NCI-H524 (cell line): ENCODE measurements at regions not wholly inside any gene's neighbourhood (a gene's known extent, or its start where the extent isn't known, plus 50 kb on each side); places are given as distances from the start of the nearest gene placed in this dataset.
"Not testable (repeated sequence)": the region's sequence is repeated elsewhere in the genome, so short reads cannot be mapped to it uniquely, and the experiment has no call there.

Experiments
- DNase-seq, 2 experiments: peaks; one replicate each; lab custom pipeline; 2025; lab: John Stamatoyannopoulos, UW

DNA sequence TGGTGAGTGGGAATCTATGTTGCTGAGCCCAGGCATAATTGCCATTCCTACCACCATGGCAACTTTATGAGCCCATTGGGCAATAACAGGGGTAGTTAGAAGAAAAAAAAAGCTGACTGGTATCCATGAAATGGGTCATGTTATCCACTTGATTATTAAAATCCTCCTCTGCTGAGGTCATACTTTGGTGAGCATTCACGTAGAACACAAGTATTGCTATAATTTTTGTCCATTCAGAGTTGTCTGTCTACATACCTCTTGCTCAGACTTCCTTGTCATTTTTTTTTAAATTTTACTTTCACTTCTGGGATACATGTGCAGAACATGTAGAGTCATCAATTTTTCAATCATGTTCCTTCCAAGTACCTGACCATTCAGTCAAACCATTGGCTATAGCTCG is 780.8 kb upstream of the ARRDC3 start:
- no peak for DNase-seq

DNA sequence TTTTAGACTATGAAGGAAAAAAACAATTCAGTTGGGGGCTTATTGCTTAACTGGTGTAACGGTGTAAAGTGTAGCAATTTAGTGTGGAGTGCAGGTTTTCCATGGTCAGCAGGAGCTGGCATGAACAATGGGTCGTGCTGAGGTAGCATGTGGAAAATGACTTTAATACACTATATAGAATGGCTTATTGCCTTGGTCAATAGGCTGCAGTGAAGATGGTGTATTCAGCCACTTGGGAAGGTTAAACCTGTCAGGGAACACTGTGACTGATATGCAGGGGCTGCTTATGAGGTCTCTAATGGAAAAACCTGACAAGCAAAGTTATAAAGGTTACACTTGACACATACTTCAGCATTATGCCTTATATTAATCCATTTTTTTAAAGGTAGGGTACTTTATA is 764.7 kb upstream of the ARRDC3 start:
- DNase-seq: no peak

DNA sequence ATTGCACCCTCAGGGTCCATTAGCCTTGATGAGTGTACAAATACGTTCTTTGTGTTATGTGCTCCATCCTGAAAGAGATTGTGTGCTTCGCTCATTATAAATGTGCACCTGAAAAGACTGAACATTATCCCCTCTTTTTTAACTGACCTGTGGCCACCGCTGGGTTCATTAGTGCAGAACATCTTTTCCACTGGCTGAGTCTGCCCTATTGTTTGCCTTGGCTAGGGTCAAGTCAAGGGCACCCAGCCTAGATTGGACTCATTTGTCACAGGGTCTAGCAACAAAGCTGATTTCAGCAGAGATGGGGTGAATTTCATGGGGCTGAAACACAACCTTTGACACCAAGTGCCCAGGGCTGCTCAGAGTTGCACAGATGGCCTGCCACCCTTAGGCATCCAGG is 764.1 kb upstream of the ARRDC3 start:
- no peak for DNase-seq

DNA sequence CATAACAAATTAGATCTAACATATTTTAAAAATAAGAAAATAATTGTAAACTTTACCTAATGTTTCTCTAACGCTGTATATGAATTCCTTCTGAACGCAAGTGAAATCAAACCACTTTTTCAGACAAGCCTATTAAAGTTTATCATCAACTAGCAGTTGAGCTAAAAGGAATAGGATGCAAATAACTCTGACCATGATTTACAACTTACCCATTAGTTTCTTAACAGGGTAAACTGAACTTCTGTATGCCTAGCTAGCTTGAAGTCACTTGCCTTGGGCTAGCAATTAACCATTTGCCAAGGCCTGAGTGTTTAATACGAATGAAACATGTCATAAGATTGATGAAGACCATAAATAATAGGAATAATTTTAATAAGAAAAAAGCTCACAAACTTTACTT is 762.7 kb upstream of the ARRDC3 start:
- no peak for DNase-seq

DNA sequence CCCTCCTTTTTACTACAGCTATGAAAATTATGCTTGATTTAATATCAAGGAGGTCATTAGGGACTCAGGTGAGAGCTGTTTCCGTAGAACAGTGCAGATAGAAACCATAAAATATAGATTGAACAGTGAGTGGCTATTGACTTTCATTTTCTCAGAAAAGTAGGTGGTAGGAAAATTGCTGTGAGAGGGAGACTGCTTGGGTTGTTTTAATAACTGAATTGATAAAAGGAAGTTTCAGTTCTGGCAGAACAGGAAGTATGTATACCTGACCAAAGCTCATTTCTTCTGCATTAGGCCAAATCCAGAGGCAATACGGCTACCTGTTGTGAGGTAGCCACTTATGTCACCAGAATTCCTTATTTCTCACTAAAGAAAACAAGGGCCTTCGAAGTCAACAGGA is 761.7 kb upstream of the ARRDC3 start:
- no peak for DNase-seq

DNA sequence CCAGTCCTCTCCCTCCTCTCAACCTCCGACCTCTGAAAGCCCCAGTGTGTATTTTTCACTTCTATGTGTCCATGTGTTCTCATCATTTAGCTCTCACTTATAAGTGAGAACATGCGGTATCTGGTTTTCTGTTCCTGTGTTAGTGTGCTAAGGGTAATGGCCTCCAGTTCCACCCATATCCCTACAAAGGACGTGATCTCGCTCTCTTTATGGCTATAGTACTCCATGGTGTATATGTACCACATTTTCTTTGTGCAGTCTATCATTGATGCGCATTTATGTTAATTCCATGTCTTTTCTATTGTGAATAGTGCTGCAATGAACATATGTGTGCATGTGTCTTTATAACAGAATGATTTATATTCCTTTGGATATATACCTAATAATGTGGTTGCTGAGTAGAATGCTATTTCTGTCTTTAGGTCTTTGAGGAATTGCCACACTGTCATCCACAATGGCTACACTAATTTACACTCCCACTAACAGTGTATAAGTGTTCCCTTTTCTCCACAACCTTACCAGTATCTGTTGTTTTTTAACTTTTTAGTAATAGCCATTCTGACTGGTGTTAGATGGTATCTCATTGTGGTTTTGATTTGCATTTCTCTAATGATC is 749.3 kb upstream of the ARRDC3 start:
- not testable (repeated sequence) for DNase-seq

DNA sequence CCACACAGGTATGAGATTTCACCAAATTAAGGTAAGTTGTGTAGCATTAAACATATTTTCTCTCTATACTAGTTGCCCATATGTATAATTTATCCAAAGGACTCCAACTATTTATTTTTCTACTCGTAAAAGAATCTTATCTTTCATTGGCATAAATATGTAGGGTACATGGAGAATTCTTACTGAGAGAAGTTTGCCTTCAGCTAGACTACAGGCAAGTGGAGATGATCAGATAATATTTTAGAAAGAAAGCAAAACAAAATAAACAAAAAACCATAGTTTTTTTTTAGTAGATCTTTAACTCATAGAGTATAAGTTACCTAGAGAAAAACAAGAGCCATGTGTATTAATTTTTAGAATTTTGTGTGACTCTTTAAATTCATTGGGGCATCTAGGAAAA is 743.1 kb upstream of the ARRDC3 start:
- no peak for DNase-seq

DNA sequence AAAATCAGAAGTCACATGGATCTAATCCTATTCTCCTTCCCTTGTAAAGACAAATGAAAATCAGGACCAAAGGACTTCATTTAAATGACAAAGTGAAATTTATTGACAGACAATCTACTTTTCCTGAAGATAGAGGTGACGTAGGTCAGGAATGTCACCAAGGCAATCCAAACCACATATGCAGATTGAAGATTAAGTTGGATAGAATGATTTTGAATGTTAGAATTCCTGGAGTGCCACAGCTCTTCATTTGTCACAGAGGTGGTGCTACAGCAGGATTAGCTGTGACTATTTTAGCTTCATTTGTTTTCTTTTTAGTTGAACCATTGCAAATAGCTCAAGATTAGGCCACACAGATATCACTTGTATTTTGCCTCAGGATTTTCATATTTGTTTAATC is 736.0 kb upstream of the ARRDC3 start:
- no peak for DNase-seq

DNA sequence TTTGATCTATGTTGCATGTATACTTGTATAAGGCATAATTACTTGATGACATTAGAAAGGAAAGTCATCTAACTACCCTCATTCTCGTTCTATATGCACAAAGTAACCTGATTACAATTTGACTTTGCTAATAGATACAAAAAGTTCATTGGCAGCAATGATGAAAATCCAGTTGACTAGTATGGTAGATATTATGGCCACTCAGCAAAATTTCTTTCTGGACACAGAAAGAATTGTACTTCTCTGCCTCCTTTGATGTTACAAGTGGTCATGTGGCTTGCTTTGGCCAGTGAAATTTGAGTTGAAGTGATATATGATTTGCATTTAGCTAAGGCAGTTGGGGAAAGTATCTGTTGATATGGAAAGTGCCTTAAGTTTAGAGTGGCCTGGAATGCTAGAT is 723.7 kb upstream of the ARRDC3 start:
- DNase-seq: no peak

DNA sequence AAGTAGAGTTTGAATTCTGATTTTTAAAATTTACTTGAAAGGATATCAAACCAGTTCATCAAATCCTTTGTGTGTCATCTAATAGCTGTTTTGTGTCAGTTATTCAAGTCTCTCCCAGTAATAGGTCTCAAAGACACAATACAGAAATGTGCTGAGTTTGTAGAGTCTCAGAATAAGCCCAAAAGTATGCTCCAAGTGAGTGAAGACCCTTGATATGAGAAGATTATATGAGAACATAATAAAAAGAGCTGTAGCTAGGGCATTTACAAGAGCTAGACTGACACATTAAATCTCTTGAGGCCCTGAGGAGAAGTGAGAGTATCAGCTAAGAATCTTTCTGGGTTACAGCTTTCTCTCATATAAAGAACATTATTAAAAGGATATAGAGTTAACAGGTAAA is 721.0 kb upstream of the ARRDC3 start:
- no peak for DNase-seq

DNA sequence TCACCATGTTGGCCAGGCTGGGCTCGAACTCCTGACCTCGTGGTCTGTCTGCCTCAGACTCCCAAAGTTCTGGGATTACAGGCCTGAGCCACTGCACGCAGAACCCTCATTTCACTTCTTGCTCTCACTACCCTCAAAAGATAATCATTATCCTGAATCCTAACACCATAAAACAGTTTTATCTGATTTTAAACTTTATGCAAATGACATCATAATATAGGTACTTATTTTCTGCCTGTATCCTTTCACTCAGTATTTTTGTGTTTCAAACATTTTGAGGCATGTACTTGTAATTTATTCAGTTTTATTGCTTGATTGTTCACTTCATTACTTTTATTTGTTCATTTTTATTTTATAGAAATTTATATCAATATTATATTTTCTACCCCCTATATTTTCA is 719.2 kb upstream of the ARRDC3 start:
- DNase-seq: no peak

DNA sequence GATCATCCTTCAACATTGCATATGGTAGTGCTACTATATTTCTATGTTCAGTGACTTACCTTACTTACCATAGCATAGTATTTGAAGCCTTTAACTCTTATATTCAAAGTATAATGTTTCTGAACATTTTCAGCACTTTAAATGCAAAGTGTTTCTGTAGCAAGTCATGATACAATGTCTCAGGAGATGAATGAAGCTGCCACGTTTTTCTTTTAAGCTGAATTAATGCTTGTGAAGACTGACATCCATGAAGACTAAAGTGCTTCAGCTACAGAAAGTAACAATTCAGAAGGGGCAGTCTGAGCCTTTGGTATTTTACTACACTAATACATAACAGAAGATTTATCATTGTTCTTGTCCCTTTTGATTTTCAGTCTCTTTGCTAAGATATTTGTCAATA is 709.1 kb upstream of the ARRDC3 start:
- no peak for DNase-seq

DNA sequence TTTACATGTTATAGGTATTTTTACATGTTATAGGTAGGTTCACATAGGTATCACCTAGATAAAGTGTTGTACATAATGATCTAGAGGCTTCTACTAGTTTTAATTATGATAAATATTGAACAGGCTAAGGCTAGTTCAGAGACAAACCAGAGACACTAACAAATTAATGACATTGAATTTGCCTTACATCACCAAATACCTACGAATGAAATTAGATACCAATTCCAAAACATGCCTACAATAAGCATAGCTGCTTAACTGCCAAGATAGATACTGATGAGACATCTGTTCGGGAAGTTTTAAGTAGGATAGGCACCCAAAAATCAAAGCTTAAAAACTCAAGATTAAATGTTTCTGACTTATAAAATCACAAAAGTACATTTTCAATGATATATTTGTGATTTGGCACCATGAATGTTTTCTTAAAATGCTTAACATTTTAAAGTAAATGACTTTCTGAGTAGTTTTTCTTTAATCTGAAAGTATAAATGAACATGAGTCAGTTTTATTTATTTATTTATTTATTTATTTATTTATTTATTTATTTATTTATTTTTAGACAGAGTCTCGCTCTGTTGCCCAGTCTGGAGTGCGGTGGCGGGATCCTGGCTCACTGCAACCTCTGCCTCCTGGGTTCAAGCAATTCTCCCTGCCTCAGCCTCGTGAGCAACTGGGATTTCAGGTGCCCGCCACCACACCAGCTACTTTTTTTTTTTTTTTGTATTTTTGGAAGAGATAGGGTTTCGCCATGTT is 703.1 kb upstream of the ARRDC3 start:
- DNase-seq: peak in 1 of 2 experiments; percentile 1

DNA sequence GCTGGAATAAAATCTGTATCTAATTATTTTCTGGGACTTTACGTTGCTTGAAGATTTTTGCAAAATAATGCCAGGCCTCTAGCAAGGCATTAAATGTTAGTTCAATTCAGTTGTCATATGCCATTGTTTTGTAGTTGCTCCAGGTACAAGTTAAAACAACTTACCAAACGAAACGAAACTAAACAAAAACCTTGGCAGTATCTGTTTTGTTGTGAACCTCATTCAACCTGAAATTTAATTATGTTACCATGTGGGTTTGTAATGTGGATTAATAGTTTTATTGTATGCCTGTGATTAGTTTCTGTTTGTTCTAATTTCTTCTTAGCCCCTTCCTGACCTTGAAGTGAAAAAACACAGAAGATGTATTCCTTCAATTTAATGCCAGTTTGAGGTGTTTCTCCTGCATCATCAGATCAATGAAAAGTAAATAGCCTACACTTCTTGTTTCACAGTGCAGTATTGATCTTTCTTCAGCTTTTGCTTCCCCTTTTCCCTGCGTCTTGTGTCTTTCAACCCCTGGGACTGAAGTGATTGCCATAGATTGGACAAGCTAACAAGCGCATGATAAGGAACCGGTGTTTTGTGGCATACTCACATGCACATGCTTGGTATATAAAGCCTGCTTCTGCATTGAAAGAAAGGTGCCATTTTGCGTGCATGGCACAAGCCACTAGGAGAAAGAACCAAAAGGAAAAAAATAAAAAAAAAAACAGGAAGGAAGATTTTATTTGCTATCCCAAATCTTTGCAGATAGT is 699.0 kb upstream of the ARRDC3 start:
- no peak for DNase-seq

DNA sequence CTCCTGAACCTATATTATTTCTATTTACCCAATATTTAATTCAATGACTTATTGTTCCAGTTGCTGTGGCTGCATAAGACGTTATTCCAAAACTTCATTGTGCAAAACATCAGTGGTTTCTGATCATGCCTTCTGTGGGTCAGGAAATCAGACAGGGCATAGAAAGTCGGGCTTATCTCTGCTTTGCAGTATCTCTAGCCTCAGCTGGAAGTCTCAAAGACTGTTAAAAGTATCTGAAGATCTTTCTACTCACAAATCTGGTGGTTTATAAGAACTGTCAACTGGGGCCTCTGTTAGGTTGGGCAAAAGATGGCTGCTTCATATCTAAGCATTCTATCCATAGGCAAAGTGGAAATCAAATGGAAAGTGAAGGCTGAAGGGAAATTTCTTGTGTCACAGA is 687.7 kb upstream of the ARRDC3 start:
- DNase-seq: no peak

DNA sequence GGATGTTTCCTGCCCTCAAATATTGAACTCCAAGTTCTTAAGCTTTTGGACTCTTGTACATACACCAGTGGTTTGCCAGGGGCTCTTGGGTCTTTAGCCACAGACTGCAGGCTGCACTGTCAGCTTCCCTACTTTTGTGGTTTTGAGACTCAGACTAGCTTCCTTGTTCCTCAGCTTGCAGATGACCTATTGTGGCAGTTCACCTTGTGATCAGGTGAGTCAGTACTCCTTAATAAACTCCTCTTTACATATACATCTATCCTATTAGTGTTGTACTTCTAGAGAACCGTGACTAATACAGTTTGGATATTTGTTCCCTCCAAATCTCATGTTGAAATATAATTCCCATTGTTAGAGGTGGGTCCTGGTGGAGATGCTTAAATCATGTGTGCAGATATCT is 681.9 kb upstream of the ARRDC3 start:
- DNase-seq: no peak

DNA sequence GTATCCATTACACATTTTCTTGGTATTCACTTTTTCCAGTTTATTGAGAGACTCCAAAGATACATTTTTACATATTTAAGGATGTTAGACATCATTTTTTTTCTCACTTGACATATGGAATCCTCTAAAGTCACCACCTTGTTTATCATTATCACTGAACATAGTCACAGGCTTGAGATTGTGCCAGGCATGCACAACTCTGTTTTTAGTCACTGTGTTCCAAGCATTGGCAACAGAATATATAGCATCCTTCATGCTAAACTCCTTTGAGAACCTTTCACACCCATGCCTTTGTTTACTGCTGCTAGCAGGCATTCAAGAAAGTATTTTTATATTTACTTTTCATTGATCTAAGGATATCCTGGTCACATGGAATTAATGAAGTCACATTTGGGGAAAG is 668.6 kb upstream of the ARRDC3 start:
- no peak for DNase-seq

DNA sequence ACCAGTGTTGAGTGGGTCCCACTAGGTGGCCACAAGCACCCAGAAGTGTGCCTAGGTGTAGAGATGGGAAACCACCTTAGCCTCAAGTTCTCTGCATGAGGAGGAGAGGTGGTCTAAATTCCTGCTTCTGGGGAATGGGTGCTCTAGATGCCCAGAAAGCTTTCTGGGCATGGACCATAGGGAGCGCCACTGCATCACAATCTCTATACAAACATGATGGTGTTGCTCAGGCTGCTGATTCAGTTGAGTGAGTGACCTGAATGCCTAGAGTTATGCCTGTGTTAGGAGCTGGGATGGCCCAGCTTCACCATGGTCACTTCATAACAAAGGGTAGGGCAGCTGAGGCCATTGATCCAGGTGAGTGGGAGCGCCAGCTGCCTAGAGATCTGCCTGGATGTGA is 667.9 kb upstream of the ARRDC3 start:
- DNase-seq: no peak

DNA sequence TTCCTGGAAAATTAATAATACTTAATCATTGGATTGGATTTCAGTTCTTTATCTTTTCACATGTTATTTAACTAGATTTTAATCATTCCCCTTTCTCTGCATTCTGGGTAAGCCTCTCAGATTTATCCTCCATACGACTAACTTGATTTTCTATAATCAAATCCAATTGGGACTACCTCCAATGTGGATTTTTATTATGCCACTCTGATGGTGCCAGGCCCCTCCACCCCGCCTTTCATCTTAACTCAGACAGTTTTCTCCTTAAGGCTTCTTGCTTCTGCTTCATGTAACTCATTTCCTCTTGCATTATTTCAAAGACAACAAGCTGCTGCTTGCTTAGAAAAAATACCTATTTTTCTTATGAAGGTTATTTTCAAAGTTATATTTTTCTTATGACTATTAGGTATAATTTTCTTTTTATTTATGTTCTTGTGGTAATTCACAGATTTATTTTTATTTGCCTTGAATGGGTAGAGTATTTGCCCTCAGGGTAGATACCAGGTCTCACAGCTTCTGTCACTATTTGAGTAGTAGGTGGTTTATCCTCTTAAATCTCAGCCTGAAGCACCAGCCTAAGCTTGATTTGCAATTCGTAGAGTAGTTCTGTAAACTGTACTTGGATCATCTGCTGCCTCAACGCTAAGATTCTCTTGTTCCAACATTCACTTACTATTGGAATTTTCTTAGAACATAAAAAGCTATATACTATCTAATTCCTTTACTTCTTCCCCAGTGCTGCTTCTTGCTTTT is 659.0 kb upstream of the ARRDC3 start:
- DNase-seq: no peak

DNA sequence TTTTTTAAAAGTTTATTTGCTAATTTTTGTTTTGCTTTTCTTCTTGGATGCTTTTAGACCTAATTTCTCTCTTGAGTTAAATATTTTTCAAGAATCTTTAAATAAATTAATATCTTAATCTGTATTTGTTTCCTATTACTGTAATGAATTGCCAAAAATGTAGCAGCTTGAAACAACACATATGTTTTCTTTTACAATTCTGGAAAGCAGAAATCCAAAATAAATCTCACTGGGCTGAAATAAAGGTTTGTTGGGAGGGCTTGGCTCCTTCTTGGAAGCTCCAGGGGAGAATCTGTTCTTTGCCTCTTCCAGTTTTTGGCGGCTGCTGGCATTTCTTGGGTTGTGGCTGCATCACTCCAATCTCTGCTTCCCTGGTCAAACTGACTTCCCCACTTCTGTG is 658.1 kb upstream of the ARRDC3 start:
- no peak for DNase-seq

DNA sequence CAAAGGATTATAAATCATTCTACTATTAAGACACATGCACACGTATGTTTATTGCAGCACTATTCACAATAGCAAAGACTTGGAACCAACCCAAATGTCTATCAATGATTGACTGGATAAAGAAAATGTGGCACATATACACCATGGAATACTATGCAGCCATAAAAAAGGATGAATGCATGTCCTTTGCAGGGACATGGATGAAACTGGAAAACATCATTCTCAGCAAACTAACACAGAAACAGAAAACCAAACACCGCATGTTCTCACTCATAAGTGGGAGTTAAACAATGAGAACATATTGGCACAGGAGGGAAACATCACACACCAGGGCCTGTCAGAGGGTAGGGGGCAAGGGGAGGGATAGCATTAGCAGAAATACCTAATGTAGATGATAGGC is 646.7 kb upstream of the ARRDC3 start:
- not testable (repeated sequence) for DNase-seq

DNA sequence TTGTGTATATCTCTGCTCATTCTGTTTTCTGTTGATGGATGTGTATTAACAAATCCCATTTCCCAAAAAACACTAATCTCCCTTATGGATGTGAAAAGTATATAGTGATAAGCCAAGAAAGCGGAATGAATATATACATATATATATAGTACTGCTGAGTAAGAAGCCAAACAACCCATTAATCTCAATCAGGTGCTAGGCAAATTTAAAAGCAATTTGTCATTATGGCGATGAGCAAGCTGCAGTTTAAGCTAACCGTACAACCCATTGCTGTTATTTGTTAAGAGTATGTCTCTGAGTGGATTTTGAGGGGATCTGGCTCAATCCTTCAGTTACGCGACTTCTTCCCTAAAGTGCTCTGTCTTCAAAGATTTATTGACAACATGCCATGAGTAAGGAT is 640.4 kb upstream of the ARRDC3 start:
- DNase-seq: no peak

DNA sequence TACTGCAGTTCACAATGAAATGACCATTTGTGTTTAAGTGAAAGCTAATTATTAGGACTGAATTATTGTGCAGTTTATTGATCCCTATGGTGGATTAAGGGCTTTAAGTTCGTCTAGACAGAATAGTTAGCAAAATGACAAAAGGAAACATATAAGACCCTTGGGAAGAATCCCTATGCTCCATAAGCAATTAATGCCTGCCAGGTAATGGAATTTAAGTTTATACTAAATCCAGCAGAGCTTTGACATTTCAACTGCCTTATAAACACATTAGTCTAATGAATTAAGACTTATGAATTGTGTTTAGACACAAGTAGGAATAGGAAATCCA is 640.0 kb upstream of the ARRDC3 start:
- no peak for DNase-seq
